IPS DF 6.9 (cell line): ENCODE measurements at regions not wholly inside any gene's neighbourhood (a gene's known extent, or its start where the extent isn't known, plus 50 kb on each side); places are given as distances from the start of the nearest gene placed in this dataset.

Experiments
- DNase-seq: peaks from one replicate; pipeline ENCODE4 v3.0.0-alpha.2; 2013; ENCODE audit warnings: low read depth, low spot score
- H3K27ac ChIP-seq: one replicate; pipeline ENCODE4 v1.5.1; 2013; ENCODE audit warnings: low read length, control low read depth
- H3K27me3 ChIP-seq: 2 replicates; pipeline ENCODE4 v1.6.1; 2013; ENCODE audit warnings: mild to moderate bottlenecking, low read length; ENCODE audit not compliant: control insufficient read depth, insufficient read depth
- H3K36me3 ChIP-seq: 2 replicates; pipeline ENCODE4 v1.6.1; 2013; ENCODE audit warnings: low read length; ENCODE audit not compliant: control insufficient read depth, insufficient read depth
- H3K4me1 ChIP-seq: 2 replicates; pipeline ENCODE4 v1.6.1; 2013; ENCODE audit warnings: low read length; ENCODE audit not compliant: control insufficient read depth, insufficient read depth
- H3K4me3 ChIP-seq: 2 replicates; pipeline ENCODE4 v1.5.1; 2013; ENCODE audit warnings: mild to moderate bottlenecking, low read length
- H3K9me3 ChIP-seq: 2 replicates; pipeline ENCODE4 v1.6.1; 2013; ENCODE audit warnings: low read length, inconsistent platforms; ENCODE audit not compliant: control insufficient read depth, insufficient read depth
- WGBS: extraction: QIAGEN DNeasy Blood & Tissue Kit; methylation state at CpG from one replicate; pipeline ENCODE4 v1.1.7; 2013; ENCODE audit warnings: mixed read lengths, missing lambda C conversion rate; ENCODE audit not compliant: insufficient read length, insufficient coverage; 5-methylcytosine and 5-hydroxymethylcytosine counted together

- no CpG with 5 or more reads among the region's 1 CpG for WGBS
- DNase-seq, result no peak
- Histone ChIP-seq H3K4me3 (no peak overlapping the region), H3K27me3 (no peaks in the 10 kb centered on the region), H3K4me1 (no peaks in the 10 kb centered on the region), H3K36me3 (no peaks in the 10 kb centered on the region), H3K27ac (no peak overlapping the region), H3K9me3 (no peaks in the 10 kb centered on the region)
Measured at GRCh38 chr3:147987549-147987948, 578.4 kb downstream of the ZIC1 start.

DNA sequence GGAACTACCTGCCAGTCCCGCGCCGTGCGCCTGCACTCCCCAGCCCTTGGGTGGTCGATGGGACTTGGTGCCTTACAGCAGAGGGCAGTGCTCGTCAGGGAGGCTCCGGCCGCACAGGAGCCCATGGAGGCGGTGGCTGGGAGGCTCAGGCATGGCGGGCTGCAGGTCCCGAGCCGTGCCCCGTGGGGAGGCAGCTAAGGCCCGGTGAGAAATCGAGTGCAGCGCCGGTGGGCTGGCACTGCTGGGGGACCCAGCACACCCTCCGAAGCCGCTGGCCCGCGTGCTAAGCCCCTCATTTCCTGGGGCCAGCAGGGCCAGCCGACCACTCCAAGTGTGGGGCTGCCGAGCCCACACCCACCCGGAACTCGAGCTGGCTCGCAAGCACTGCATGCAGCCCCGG is 580.2 kb downstream of the ZIC1 start:
- Histone ChIP-seq H3K4me3 (no peak overlapping the region), H3K27me3 (no peaks in the 10 kb centered on the region), H3K4me1 (no peaks in the 10 kb centered on the region), H3K36me3 (no peaks in the 10 kb centered on the region), H3K9me3 (no peaks in the 10 kb centered on the region), H3K27ac (no peak overlapping the region)
- DNase-seq, result no peak
- WGBS, result no CpG with 5 or more reads among the region's 27 CpGs

DNA sequence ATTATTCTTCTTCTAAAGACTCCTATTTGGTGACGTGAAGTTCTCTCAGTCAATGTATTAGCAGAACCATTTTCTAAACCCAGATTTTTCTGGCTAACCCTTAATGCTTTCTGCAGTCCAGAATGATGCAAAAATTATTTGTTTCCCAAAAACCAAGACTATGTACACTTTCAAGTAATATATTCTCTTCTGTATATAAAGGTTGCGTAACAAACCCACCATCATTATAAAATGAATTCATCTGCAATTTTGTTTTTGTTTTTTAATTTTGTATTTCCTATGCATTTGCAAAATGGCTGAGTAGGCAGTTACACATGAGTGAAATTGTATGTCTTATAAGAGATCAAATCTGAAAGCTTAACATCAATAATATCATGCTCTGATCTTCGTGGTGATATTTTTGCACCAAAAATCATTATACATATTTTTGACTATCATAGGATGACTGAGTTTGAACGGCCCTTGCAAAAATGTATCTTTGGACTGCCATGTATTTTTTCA is 593.6 kb downstream of the ZIC1 start:
- H3K27ac ChIP-seq, result no peak overlapping the region
- no CpG with 5 or more reads among the region's 4 CpGs for WGBS
- no peak for DNase-seq
- H3K9me3 ChIP-seq, result no peaks in the 10 kb centered on the region
- peaks cover 2% of the 10 kb centered on the region; the same call in 1 of the 2 replicates for H3K4me1 ChIP-seq
- H3K27me3 ChIP-seq, result no peaks in the 10 kb centered on the region
- no peak overlapping the region for H3K4me3 ChIP-seq
- H3K36me3 ChIP-seq, result no peaks in the 10 kb centered on the region

DNA sequence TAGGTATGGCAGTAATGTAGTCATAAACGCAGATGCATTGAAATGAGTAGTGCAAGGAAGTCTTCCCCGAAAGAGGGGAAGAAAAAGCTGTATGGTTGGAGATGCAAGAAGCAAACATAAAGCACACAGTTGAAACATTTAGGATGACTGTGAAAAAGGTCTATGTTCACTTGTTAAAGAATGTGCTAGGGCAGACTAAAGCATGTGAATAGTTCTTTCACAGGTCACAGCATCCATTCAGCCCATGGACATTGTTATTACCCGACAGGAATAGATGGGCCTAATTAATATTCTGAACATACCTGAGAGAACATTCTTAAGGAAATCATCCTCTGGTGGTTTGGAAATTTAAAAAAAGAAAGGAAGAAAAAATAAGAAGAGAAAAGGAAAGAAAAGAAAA is 595.2 kb downstream of the ZIC1 start:
- no peaks in the 10 kb centered on the region for H3K27me3 ChIP-seq
- H3K27ac ChIP-seq, result no peak overlapping the region
- peaks cover 2% of the 10 kb centered on the region; the same call in 1 of the 2 replicates for H3K4me1 ChIP-seq
- WGBS, result no CpG with 5 or more reads among the region's 3 CpGs
- H3K36me3 ChIP-seq, result no peaks in the 10 kb centered on the region
- no peaks in the 10 kb centered on the region for H3K9me3 ChIP-seq
- no peak overlapping the region for H3K4me3 ChIP-seq
- DNase-seq, result no peak

DNA sequence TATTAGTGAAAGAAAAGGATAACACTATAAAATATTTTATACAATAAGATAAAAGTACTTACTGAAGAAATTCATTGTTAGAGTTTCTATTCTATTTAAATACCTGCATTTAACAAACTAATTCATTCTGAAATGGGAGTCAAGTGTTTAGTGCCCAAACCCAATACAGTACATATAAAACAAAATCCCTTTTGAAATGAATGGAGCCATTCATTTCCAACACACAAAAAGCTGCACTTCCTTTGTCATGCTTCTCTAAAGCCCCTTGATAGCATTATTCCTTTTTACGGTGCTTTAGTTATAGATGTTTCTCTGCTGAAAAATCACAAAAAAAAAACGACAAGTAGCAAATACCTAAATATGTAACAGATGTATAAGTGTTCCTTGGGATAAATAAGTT is 596.3 kb downstream of the ZIC1 start:
- Histone ChIP-seq H3K4me1 (peaks cover 2% of the 10 kb centered on the region; the same call in 1 of the 2 replicates), H3K36me3 (no peaks in the 10 kb centered on the region), H3K27ac (no peak overlapping the region), H3K27me3 (no peaks in the 10 kb centered on the region), H3K9me3 (no peaks in the 10 kb centered on the region), H3K4me3 (no peak overlapping the region)
- WGBS, result no CpG with 5 or more reads among the region's 2 CpGs
- DNase-seq, result no peak

- H3K9me3 ChIP-seq, result no peaks in the 10 kb centered on the region
- no peak overlapping the region for H3K4me3 ChIP-seq
- H3K36me3 ChIP-seq, result no peaks in the 10 kb centered on the region
- peaks cover 2% of the 10 kb centered on the region; the same call in 1 of the 2 replicates for H3K4me1 ChIP-seq
- H3K27ac ChIP-seq, result no peak overlapping the region
- no peaks in the 10 kb centered on the region for H3K27me3 ChIP-seq
- no peak for DNase-seq
Measured at GRCh38 chr3:148006508-148006907, 597.3 kb downstream of the ZIC1 start.

DNA sequence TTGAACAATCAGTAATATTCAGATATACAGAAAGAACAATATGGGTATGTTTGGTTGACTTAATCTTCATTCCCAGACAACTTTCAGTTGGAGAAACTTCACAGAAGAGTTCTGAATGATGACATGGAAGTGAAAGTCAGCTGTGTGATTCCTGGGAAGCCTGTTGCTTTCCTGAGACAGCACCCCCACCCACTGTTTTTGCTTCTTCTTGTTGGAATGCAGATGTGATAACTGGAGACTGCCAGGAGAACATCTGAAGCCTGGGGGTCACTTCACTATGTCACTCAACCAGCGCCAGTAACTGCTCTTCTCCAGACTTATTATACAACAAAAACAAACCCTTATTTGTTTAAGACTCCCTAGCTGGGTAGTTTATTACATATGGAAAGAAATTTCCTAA is 599.4 kb downstream of the ZIC1 start:
- peaks cover 2% of the 10 kb centered on the region; the same call in 1 of the 2 replicates for H3K4me1 ChIP-seq
- no peaks in the 10 kb centered on the region for H3K36me3 ChIP-seq
- H3K27me3 ChIP-seq, result no peaks in the 10 kb centered on the region
- WGBS, result no CpG with 5 or more reads among the region's 1 CpG
- no peak overlapping the region for H3K27ac ChIP-seq
- no peak for DNase-seq
- no peak overlapping the region for H3K4me3 ChIP-seq
- no peaks in the 10 kb centered on the region for H3K9me3 ChIP-seq

GRCh38 chr3:148020861-148021260 is 611.7 kb downstream of the ZIC1 start:
- Histone ChIP-seq H3K36me3 (no peaks in the 10 kb centered on the region), H3K4me3 (no peak overlapping the region), H3K9me3 (no peaks in the 10 kb centered on the region), H3K27ac (no peak overlapping the region), H3K27me3 (no peaks in the 10 kb centered on the region), H3K4me1 (no peaks in the 10 kb centered on the region)
- DNase-seq, result no peak
- no CpG with 5 or more reads among the region's 1 CpG for WGBS

GRCh38 chr3:148021381-148021780 is 612.2 kb downstream of the ZIC1 start:
- no peaks in the 10 kb centered on the region for H3K36me3 ChIP-seq

GRCh38 chr3:148023994-148024393 is 614.8 kb downstream of the ZIC1 start:
- Histone ChIP-seq H3K4me1 (no peaks in the 10 kb centered on the region), H3K4me3 (no peak overlapping the region), H3K27me3 (no peaks in the 10 kb centered on the region), H3K9me3 (no peaks in the 10 kb centered on the region), H3K36me3 (no peaks in the 10 kb centered on the region), H3K27ac (no peak overlapping the region)
- no peak for DNase-seq
- WGBS, result no CpG with 5 or more reads among the region's 6 CpGs

More at GRCh38 chr3:148021381-148021780, 612.2 kb downstream of the ZIC1 start:
- Histone ChIP-seq H3K9me3 (no peaks in the 10 kb centered on the region), H3K4me3 (no peak overlapping the region), H3K27me3 (no peaks in the 10 kb centered on the region), H3K27ac (no peak overlapping the region), H3K4me1 (no peaks in the 10 kb centered on the region)
- no peak for DNase-seq
- WGBS, result no CpG with 5 or more reads among the region's 6 CpGs

DNA sequence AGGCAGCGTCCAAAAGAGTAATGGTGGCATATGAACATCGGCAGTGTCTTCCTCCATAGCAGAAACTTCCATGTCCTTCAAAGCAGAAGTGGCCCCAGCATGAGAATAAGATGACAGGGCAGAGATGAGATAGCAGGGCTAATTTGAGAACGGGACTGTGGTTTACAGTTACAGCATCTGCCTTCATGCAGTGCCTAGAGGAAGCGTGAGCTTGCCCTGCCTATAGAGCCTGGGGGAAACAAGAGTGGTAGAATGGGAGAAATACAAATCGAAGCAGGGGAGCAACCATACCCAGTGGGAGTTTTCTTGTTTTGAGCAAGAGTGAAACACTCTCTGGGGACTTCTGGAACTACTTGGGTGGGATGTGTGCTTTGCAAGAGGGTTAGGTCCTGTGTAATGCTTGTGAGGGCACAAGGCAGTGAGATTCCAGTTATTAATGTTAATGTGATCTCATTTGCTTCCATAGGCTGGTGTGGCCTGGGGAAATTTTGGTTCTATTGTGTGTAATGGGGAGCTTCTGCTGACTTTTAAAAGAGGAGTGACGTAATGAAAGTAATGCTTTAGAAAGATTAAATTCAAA is 616.9 kb downstream of the ZIC1 start:
- no peaks in the 10 kb centered on the region for H3K36me3 ChIP-seq
- H3K27ac ChIP-seq, result no peak overlapping the region
- DNase-seq, result no peak
- H3K27me3 ChIP-seq, result no peaks in the 10 kb centered on the region
- no peak overlapping the region for H3K4me3 ChIP-seq
- WGBS, result no CpG with 5 or more reads among the region's 6 CpGs
- no peaks in the 10 kb centered on the region for H3K9me3 ChIP-seq
- H3K4me1 ChIP-seq, result no peaks in the 10 kb centered on the region
